HG03097 (cell line): ENCODE measurements at regions not wholly inside any gene's neighbourhood (a gene's known extent, or its start where the extent isn't known, plus 50 kb on each side); places are given as distances from the start of the nearest gene placed in this dataset.
"Not testable (repeated sequence)": the region's sequence is repeated elsewhere in the genome, so short reads cannot be mapped to it uniquely, and the experiment has no call there.

Source experiments
- ATAC-seq: cut with Tn5 transposase; IDR thresholded peaks from one replicate; pipeline ENCODE4 v1.9.1; 2021; ENCODE audit not compliant: unreplicated experiment, low FRiP score

DNA sequence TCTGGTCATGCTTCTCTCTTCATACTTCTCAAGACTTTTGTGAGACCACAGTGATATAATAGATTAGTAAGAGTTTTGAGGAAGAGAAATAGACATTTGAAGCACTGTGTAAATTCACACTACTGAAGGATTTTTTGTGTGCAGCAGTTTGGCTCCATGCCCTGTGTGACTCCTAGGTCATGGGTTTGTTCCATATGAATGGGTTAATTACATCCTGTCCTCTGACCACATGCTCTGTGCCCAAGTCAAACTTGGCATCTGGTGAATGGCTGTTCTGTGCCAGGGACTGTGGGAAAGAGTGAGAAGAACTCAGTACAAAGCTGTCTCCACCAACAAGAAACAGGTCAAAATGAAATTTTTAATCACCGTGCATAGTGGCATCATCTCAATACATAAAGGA, 304.0 kb downstream of the LNPK start:
- ATAC-seq: no peak

DNA sequence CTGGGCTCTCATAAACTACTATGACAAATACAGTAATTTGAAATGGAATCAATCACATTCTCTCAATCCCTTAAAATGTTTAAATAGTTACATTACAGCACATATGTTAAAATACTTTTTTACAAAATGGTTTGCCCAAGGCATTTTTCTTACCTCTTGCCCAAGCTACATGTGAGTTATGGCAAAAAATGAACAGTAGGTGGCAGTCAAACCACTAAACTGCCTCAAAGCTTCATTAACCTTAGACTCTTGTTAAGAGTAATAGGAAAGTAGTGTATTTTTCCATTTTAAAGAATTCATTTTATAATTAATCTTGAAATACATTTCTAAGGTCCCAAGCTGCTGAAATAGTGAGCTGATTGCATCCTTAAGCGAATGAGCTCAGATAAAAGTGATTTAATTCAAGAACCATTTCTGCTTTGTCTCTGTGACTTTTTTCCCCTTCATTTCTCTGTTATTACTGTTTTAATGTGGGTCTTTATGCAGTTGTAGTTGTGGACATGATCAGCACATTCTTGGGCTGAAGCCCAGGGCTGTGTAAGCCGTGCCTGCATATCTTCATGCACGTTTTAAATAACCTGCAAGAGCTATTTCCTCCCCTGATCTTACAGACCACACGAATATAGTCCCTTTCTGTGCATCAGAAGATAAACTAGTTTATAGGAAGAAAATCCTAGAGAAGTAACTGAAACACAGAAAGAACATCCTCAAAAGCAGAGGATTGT, 311.8 kb downstream of the LNPK start:
- ATAC-seq: no peak

DNA sequence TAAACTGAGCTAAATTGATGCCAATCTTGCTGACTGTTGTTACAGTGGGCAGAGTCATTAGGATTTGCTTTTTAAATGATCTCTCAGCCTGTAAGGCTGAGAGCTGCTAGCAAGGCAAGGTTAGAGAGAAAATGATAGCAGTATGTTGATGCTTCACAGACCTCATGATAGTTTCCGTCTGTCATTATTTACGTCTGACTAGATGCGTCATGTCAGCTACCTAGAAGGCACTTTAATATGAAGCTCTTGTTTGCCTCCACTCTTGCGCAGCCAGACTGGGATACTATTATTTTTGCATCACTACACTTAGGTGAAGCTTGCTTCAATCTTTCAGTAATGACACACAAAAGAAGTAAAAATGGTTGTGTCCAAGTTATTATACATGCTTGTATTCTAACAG, 313.8 kb downstream of the LNPK start:
- ATAC-seq: no peak

DNA sequence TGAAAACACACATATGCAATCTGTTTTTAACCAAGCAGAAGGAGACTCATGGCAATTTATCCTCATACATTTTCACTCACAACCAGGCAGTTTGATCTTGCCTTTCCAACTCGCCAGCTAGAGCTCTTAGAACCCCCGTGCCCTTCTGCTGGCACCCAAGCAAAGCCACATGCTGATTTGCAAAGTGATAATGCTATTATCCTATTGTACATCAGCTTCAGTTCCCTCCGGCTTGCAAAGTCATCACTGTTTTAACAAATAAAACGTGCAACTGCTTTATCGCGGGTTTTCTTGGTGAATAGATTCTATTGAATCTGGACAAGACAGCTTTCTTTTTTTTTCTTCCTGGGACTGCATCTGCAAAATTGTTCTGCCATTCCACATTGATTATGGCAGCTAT, 314.6 kb downstream of the LNPK start:
- no peak for ATAC-seq

DNA sequence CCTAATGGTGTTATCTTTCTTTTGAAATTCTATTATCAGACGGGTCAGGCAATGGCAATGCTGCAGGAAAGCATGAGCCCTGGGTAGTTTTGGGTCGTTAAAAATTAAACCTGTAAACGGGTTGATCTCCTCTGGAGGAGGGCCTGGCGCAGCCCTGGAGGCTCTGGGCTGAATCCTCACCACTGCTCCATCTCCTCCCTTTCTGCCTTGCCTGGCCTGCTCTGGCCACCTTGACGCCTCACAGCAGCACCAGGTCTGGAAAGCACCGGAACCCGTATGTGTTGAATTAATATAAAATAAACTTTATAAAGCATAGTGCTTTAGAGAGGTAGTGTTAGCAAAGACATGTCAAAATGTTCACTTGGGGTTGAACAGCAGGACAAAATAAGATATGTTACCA, 316.1 kb downstream of the LNPK start:
- ATAC-seq: no peak

DNA sequence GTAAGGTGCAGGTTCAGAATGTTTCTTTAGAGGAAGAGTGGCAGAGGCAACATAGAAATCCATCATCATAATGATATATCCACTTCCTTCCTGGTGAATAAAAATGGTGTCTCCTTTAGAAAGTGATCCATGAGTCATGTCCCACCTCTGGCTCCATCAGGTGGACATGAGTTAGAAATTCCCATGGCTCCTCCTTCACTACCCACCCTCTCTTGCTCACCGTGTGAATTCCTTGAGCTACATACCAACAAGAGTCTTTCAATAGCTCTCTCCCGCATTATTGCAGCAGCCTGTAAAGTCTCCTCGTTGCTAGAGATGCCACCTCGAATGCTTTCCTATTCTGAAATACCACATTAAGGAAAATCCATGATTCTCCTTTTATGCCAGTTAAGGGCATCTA, 317.6 kb downstream of the LNPK start:
- ATAC-seq: no peak

DNA sequence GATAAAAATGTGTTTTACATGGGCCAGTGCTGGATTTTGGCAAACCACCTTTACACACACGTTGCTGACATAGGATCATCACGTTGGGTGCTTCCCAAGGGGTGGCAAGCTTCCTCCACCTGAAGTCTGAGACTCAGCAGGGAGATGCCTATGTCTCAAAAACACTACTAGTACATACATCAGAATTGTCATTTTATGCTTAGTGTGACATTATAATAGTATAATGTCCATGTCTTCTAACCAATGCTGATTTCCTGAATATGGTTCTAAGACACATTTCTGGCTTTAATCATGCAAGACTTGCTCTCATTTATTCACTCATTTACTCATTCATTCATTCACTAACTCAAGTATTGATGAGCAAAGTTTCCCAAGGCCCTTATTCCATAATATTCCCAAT, 322.3 kb downstream of the LNPK start:
- no peak for ATAC-seq

DNA sequence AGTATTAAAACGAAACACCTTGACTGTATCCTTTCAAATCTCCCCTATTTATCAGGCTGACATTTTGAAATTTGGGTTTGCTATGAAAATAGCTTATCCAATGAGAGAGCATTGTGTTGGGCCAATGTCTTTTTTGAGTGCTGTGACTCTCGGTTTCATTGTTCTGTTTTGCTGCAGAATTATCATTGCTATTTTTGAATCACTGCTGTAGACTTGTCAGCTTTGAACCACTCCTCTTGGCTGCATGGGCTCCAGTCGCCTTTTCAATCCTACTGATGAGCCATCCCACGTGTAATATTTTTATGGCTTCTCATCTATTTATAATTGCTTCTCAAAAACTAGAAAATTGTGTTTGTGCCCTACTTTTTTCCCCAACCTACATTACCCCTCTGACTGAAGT, 322.8 kb downstream of the LNPK start:
- ATAC-seq: no peak

DNA sequence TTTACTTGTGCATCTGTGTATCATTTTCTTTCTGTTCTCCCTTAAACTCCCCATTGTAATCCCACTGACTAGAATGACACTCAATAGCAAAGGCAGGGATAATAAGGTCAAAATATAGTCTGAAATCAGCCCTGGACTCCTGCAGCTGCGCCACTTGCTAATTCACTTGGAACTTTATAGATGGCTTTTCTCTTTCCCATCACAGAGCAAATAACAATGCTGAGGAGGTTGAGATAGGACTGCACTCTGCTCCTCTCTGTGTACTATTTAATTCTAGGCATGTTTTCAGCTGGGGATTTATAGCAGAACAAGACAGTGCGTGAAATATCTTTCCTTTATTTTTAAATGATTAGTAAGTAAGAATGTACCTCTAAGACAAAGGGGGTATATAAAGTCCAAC, 324.2 kb downstream of the LNPK start:
- no peak for ATAC-seq

DNA sequence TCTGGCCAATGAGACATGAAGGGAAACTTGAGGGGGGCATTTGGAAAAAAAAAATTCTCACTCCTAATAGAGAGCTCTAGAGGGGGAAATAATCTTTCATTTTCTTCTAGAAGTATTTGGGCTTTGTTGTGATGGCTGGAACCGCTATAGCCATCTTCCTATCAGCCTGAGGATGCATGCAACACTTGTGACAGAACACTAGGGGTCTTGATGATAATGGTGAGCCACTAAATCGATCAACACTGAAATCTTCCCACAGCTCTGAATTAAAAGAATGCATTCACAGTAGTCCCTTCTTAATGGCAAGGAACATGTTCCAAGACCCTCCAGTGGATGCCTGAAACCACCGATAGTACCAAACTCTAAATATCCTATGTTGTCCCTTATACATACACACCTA, 325.3 kb downstream of the LNPK start:
- ATAC-seq: no peak

DNA sequence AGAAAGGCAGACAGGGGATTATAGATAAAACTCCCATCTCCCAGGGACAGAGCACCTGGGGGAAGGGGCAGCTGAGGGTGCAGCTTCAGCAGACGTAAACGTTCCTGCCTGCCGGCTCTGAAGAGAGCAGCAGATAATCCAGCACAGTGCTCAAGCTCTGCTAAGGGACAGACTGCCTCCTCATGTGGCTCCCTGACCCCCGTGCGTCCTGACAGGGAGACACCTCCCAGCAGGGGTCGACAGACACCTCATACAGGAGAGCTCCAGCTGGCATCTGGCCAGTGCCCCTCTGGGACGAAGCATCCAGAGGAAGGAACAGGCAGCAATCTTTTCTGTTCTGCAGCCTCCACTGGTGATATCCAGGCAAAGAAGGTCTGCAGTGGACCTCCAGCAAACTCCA, 333.3 kb downstream of the LNPK start:
- not testable (repeated sequence) for ATAC-seq

DNA sequence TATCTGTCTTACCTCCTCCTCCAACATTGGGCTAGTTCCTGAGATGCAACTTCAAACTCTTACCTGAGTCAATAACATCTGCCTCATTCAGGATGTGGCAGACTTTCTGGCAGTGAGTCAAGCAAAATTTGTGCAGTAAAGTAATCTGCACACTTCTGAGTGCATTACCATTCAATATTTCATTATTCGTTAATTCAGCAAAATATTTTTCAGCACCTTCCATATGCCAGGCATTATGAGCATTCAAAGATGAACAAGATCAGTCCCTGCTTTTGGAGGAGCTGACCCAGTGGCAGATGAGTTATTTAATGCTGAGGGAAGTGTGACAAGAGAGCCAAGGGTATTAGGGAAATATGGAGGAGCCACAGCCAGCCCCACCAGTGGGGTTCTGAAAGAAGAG, 339.7 kb downstream of the LNPK start:
- no peak for ATAC-seq

DNA sequence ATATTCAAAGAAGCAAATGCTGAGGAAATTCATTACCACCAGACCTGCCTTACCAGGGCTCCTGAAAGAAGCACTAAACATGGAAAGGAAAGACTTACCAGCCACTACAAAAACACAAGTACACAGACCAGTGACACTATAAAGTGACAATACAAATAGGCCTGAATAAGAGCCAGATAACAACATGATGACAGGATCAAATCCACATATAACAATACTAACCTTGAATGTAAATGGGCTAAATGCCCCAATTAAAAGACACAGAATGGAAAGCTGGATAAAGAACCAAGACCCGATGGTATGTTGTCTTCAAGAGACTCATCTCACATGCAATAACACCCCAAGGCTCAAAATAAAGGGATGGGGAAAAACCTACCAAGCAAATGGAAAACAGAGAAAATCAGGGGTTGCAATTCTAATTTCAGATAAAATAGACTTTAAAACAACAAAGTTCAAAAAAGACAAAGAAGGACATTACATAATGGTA, 353.4 kb downstream of the LNPK start:
- ATAC-seq: no peak

DNA sequence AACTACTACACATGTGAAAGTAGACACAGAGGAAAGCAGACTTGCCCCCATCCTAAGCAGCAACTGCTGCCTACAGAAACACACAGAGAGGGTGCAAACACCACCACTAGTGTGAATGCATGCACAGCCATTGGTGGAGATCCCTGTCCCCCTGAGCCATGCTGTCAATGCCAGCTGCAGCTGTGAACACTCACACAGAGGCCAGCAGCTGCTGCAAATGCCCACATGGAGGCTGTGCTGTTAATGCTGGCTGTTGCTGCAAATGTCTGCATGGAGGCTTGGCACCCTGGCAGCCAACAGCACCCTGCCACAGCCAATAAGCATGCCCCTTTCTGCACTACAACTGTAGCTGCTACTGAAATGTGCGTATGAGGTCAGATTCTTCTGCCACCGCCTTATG, 355.0 kb downstream of the LNPK start:
- no peak for ATAC-seq

DNA sequence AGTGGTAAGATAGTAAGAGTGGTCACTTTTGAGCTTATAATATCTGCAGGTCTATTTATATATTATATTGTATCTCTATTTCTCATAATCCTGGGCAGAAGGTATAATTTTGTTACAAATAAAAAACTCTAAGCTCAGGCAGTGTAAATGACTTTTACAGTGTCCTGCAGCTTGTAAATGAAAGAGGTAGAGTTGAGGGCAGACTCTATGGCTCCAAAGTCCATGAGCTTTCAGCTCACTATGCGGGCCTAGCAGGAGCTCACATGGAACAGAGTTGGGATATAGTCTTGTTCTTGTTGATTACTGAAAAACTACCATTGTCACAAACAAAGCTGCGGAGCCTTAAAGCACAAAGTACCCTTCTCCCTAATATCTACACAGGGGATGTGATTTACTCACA, 361.4 kb downstream of the LNPK start:
- no peak for ATAC-seq

DNA sequence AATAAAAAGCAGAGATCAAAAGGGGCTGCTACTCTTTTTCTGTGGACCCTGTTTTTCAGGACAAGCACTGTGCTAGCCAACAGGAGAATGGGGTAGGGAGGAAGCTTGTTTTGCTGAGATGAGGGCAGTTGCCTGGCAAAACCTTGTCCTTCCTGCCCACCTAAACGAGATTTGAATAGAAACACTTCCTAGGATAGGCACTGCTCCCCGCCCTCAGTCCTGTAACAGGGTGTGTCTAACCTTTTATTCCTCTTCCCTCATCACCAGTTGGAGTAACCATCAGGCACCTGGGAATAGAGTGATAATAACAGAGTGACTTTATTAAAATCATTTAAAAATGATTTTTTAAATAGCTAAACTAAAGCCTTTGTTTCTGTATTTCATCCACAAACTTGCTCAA, 368.8 kb downstream of the LNPK start:
- no peak for ATAC-seq

DNA sequence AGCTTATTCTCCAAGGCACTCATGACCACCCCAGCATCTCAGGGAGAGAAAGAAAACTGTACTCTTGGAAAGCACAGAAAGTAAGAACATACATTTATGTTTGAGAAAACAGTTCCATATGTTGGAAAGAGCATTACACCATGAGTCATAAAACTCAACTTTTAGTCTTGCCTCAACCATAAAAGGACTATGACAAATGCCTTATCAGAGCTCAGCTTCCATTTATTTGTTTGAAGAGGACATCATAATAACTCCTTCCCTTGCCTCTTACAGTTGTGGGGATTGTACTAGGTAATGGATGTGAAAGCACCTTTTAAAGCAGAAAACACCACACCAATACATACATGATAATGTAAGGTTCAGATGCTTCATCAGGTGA, 370.8 kb downstream of the LNPK start:
- no peak for ATAC-seq

DNA sequence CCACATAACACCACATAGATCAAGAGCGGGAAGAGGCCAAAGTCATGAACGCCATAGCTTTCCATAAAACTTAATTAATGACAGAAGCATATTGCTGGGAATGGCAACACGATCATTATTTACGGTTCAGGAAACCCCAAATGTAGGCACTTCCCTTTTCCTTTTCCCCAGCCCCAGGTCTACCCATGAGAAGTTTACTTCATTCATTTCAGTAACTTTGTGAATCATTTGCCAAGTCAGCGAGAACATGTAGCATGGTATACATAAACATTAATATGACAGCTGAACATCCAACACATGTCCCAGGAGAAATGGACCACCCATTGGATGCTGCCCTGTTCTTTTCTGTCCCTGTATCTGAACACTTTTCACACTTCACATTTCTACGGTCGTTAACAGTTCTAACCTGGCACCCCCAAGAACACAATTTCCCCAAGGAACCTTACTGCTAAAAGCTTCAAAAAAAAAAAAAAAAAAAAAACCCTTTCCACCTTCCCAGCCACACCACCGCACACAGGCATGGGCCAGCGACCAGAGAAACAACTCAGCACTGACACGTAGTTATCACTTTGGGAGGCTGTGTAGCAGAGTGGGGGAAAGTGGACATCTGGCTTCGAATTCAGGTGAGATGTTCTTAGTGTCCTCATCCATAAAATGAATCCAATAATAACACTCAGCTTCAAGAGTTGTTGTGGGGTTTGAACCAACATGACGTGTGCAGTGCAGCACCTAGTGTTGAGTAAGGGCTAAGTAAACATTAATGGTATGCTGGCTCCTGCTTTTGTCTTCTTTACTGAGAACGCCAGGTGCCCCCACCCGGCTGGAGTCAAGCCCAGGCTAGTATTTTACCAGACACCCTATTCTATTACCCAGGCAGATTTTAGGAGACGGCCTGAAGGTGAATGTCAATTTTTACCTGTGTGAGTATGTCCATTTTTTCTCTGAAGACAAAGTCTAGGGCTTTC, 371.5 kb downstream of the LNPK start:
- no peak for ATAC-seq

DNA sequence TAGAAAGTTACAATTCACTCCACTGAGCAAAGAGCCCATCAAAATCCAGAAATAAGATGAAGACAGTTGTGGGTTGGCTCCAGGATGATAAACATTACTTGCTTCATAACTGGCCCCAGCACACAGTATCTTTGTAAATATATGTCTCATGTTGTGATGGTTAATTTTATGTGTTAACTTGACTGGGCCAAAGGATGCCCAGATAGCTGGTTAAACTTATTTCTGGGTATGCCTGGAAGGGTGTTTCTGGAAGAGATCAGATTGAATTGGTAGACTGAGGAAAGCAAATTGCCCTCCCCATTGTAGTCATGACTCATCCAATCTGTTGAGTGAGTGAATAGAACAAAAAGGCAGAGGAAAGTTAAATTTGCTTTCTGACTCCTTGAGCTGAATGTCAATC, 373.8 kb downstream of the LNPK start:
- no peak for ATAC-seq

DNA sequence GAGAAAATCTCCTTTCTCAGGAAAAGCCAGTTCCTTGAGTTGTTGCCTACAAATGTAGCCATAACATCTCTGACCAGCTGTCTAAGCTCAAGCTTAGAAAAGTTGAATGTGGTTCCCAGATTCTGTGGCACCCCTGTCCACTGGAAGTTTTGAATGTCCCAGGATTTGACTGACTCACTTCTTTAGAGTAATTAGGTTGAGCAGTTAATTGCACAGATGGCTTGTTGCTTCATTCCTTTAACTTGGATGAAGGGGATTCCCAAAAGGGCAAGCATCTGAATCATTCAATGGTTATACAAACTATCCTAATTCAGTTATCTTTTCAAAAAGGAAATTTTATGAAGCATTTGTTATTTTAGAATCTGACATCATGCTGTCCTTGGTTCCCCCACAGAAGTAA, 374.7 kb downstream of the LNPK start:
- no peak for ATAC-seq

DNA sequence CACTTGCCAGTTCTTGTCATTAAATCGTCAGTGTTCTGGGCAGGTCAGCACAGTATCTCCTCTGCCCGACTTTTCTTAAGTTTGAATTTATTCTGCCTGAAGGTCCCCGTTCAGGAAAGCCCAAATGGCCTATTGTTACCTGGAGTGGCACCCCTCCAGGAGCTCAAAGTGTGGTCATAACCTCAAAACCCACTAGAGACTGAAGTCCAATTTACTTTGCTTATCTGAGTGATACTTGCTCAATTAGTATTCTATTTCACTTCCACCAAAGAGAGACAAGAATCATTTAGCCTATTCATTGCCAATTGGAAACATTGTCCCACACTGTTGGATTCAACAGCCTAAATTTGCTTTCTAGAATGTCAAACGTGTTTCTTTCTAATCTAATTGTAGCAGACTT, 375.3 kb downstream of the LNPK start:
- ATAC-seq: no peak

DNA sequence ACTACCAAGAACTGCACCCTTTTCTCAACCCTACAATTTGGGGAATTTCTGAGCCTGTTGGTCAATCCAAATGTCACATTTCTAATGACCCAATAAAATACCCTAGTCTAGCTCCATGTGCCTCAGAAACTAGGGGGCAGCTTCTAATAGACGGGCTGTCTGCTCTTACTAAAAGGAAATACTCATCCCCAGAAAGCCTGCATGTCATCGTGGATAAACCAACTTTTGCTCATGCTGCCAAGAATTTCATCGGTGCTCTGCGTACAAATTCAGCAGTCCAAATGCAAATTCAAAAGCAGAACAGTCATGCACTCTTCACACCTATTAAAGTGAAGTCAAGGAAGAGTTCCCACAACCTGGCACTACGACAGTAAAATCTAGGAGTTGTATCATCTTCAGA, 377.3 kb downstream of the LNPK start:
- no peak for ATAC-seq
